ENCODE measurements at regions not wholly inside any gene's neighbourhood (a gene's known extent, or its start where the extent isn't known, plus 50 kb on each side); places are given as distances from the start of the nearest gene placed in this dataset.
A peak's percentile ranks its signal among the peaks of the same experiment; 100 is the strongest.
"Not testable (repeated sequence)": the region's sequence is repeated elsewhere in the genome, so short reads cannot be mapped to it uniquely, and the experiment has no call there.

DNA sequence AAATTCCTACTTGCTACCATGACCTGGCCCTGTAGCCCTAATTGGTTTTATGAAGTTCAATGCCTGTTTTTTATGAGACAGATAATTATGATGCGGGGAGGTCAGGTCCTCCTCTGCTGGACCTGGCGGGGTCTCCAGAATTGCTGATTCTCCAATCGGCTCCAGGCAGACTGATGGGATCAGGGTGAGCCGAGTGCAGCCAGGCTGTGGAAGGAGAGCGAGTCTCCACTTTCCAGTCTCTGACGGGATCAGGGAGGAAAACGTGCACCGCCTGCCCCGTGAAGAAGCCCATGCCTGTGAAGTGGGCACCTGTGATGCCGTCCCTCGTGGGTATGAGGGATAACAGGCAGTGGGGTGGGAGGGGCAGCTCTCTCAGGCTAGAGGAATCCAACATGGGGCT, 71.5 kb upstream of the HSPA9 start:
- DNase-seq = no peak

DNA sequence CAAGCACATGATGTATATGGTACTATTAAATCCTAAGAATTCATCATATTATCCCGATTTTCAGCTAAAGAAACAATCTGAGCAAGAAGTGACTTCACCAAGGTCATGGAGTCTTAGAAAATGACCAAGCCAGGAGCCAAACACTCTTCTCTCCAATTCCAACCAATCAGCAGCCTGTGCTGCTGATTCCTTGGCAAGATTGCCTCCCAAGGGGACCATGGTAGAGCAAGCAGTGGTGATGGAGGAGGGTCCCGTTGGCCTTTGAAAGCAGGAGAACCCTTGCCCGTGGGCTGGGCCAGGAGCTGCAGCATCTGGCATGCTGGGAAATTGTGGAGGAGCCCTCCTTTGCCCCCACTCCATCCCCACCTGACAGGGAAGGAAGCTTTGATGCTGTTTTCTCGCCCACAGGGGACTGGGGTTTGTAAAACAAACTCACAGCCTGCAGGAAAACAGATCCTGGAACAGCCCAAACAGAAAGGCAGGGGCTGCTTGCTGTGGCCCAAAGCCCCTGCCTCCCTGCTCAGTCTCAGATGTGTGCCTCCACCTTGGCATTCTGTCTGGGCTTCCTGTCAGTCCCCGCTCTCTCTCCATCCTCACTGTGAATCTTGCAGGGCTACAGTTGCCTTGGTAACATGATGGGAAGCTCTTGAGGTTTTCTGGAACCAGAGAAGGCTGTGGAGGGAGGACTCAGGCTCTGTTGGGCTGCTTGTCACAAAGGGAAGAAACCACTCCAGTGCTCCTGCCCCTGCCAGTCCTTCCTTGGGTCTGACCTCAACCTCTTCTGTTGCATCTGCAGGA, 70.8 kb upstream of the HSPA9 start:
- no peak for DNase-seq

DNA sequence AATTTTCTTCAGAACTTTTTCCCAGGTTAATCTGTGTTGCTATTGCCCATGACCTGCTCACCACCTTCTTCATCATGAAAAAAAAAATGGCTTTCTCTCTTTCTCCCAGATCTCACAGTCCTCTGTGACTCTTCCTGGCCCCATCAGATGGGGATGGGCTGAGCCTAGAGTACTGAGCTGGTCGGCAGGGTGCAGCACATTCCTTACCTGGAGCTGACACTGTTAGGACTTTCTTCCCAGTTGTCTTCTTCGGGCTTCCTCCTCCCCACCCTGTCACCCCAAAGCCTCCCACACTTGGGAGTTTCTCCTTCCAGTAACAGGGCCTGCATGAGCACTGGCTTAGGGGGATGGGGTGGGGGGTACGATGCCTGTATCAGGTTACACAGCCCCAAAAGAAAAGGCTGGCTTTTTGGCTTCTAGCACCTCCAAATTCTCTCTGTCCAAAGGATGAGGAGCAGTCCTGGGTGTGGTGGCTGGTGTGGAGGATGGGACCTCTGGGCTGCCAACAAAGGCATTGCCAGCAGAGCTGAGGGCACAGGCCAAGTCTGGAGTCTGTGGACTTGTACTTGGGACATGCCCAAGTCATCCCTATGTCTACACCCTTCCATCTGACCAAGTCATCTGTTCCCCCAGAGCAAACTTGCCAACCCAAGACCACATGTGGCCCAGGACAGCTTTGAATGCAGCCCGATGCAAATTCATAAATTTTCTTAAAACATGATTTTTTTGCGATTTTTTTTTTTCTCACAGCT, 68.0 kb upstream of the HSPA9 start:
- no peak for DNase-seq

DNA sequence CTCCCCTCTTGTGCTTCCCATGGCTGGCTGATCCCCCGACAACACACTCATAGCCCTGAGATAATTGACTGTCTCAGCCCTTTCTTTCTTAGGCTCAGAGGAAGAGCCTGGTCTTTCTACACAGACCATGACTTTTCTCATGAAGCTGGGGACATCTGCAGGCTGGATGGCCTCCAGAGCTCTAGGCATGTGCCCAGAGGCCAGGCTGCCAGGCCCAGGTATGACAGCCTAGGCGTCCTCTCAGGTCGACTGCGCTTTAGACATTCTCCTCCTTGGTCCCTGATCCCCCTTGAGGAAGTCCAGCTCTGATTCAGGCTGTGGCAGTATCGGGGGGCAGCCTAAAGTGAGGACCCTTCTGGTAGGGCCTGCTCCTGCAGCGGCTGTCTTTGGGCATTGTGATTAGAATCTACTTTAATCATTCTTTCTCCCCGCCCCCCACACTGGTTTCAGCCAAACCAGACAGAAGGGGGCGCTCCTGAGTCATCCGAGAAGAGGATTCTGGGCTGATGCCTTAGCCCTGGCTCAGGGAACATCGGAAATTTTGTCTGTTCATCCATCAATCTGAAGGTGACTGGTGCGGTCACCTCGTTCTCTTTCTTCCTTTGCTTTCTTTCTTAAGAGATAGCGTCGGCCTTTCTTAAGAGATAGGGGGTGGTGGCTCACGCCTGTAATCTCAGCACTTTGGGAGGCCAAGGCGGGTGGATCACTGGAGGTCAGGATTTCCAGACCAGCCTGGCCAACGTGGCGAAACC, 66.5 kb upstream of the HSPA9 start:
- peak; percentile 40 for DNase-seq

DNA sequence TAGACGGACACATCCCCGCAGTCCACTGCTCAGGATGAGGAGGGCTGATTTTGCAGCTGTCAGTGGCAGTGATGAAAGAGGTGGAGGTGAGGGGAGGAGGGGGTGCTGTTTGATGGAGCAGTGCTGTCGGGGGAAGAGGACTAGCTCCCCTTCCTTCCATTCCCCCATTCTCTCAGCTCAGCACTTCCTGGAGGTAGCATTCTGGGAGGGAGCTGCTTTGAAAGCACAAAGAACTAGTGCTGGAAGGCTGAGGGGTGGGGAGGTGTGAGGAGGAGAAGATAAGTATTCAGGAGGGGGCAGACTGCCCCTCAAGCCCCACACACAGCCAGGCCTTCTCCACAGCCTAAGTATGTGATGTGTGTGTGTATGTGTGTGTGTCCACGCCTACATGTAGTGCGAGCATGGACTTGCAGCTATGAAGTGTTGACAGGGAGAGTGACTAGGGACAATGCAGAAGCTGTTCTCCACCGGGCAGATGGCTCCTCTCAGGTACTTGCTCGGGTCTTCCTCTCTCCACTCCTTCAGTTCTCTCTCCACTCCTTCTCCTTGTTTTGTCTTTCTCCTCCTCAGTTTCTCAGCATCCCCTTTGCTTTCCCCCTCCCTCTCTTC, 65.5 kb upstream of the HSPA9 start:
- no peak for DNase-seq

DNA sequence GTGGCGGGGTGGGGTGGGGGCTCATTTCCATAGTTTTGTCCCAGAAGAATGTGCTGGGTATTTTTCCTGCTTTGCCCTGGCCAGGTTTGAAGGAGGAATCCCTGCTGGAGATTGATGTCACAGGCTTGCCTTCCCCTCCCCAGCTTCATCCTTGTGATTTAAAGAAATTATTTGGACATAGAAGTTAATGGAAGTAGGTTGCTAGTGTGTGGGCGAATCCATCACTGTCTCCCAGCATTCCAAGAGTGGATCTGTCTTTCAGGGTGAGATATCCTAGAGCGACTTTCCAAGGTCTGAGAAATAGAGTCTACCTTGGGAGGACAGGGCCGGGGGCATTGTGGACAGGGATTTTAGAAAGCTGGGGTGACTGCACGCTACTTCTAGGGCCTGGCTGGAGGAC, 64.9 kb upstream of the HSPA9 start:
- no peak for DNase-seq

DNA sequence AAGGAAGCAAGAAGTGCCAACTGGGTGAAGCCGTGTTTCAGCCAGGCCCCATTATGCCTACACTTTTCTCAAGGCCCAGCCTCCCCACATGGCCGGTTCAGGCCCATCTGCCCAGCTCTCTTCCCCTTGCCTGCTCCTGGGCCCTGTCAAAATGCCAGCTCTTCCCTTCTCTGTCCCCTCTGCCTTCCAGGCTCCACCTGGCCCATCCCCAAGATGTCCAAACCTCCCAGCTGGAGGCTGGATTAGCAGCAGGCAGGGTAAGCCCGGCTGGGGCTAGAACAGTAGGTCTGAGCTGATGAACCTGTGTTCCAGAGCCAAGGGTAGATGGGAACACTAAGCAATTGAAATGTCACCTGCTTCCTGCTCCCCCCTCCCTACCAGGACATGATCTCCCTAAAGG, 64.1 kb upstream of the HSPA9 start:
- DNase-seq = no peak

DNA sequence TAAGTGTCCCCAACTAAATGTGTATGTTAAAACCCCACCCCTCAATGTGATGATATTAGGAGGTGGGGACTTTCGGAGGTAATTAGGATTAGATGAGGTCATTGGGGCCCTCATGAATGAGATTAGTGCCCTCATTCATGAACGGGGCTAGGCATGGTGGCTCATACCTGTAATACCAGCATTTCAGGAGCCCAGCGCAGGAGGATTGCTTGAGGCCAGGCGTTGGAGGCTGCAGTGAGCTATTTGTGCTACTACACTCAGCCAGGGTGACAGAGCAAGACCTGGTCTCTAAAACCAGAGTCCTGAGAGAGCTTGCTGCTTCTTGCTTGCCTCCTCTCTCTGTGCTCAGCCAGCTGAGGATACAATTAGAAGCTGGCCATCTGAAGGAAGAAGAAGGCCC, 62.1 kb upstream of the HSPA9 start:
- DNase-seq = no peak

DNA sequence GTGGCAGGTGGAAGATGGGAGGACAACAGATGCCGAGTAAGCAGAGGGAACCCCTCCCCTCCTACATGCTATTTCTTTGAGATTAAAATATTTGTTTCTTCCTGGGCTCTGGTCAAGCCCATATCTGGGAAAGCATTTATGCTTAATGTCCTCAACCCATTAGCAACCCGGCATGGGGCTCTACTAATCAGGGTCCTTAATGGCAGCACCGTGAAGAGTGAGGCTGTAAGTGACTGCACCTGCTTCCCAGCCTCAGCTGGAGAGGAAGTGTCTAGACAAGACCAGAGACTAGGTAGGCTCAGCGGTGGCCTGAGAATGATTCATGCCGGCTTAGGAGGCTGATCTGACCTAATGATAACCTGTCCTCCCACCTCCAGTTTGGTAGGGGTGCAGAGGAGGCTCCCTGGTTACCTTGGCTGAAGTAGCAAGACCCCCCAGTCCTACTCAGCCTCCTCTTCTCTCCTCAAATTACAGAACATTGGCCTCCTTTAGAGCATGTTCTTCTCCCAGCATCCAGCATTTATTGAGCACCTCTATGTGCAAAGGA, 61.3 kb upstream of the HSPA9 start:
- DNase-seq = no peak

DNA sequence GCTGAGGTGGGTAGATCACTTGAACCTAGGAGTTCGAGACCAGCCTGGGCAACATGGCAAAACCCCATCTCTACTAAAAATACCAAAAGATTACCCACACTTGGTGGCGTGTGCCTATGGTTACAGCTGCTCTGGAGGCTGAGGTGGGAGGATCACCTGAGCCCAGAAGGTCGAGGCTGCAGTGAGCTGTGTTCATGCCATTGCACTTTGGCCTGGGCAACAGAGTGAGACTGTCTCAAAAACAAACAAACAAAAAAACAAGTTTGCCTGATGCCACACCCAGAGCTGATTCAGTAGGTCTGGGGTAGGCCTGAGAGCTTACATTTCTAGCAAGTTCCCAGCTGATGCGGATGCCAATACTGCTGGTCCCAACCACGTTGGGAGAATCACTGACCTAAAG, 60.5 kb upstream of the HSPA9 start:
- DNase-seq = no peak

DNA sequence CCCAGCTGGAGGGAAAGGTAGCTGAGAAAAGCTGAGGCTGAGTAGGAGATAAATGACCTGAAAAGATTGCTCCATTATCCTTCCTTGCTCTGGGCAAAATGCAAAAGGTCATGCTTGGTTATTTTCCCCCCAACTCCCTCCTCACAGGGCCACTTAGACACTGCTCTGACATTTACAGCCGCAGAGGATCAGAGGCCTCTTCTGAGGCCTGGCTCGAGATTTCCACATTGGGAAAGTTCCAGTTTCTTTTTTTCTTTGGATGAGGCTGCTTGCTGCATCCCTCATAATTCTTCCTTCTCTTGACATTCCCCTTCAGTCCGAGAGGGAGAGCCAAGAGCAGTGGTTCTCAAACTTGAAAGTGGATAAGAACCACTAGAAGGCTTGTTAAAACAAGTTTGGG, 60.1 kb upstream of the HSPA9 start:
- DNase-seq = no peak

DNA sequence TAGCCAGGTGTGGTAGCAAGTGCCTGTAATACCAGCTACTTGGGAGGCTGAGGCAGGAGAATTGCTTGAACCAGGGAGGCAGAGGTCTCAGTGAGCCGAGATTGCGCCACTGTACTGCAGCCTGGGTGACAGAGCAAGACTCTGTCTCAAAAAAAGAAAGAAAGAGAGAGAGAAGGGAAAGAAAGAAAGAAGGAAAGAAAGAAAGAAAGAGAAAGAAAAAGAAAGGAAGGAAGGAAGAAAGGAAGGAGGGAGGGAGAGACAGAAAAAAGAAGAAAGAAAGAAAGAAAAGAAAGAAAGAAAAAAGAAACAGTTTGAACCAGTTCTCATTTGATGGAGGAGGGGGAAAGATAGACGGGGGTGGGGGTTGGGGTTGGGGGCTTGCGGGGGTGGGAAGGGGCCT, 59.6 kb upstream of the HSPA9 start:
- DNase-seq = not testable (repeated sequence)

DNA sequence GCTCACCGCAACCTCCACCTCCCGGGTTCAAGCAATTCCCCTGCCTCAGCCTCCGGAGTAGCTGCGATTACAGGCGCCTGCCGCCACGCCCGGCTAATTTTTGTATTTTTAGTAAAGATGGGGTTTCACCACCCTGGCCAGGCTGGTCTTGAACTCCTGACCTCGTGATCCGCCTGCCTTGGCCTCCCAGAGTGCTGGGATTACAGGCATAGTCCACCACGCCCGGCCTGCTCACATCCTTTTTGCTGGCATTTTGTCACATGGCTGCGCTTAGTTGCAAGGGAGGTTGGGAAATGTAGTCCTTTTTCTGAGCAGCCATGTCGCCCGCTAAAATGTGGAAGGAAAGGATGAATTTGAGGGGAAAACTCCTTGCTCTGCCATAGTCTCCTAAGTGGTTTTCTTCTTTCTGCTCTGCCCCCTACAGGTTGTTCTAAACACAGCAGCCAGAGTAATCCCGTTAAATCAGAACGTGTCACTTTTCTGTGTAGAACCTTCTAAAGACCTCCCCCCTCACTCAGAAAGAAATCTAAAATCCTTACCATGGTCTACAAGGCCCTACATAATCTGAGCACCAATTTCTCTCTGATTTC, 57.8 kb upstream of the HSPA9 start:
- no peak for DNase-seq

DNA sequence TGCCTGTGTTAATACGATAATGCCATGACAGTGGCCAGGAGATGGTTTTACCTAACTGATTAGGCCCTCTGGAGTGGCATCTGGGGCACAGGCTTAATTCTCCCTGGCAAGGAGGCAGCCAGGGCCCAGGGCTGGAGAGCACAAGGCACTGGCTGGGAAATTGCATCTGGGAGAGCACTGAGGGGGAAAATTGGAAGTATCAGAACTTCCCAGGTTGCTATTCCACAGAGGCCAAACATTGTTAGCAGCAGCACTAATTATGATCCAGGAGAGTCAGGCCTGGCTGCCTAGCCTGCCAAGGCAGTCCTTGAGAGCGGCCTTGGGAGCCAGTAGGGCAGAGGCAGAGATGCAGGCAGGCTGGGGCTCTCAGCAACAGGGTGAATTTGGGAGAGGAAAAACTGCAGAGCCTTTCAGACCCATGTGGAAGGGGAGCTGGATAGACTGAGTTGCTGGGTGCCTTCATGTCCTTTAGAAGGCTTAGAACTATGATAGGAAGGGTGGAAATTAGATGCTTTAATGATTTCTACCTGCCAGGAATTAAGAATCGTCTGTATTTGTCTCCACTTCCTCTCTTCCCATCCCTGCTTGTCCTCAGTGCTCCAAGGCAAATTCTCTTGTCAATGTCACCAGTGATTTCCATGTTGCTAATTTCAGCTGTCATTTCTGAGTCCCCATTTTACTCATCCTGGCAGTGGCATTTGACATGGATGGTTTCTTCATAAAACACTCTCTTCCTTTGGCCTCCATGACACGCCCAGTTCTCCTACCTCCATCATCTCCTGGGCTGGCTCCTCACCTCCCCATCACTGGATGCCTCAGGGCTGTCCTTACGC, 56.1 kb upstream of the HSPA9 start:
- no peak for DNase-seq

DNA sequence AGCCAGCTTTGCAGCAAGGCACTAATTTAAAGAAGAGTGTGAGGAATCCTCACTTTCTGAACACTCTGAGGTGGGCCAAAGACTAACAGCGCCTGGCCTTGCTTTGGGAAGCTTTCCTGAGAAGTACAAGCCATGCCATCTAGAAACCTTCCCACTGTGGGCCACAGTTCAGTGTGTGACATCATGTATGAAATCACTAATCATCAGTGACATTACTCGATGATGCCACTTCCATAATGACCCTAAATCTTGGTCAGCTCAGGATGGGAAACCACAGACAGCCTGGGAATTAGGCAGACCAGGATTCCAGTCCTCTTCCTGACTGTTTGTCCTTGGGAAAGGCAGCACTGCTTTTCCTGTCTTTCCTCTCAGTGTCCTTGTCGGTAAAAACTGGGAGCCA, 54.2 kb upstream of the HSPA9 start:
- no peak for DNase-seq

DNA sequence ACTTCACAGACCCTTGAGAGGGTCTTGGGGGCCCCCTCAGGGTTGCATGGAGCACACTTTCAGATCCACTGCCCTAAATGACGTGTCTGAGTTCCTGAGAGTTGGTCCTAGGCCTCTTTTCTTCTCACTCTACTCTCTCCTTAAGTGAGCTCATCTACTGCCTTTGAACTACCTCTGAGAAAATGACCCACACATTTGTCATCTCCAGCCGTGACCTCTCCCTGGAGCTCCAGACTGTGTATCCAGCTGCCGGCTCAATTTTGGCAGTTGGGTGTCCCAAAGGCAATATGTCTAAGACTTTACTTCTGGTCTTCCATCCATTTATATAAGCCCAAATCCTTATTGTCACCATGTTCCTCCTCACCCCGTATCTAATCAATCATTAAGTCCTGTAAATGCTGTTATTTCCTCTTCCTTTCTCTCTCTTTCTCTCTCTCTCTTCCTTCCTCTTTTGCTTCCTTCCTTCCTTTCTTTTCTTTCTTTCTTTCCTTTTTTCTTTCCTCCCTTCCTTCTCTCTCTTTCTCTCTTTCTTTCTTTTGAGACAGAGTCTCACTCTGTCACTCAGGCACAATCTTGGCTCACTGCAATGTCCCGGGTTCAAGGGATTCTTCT, 51.2 kb upstream of the HSPA9 start:
- no peak for DNase-seq

DNA sequence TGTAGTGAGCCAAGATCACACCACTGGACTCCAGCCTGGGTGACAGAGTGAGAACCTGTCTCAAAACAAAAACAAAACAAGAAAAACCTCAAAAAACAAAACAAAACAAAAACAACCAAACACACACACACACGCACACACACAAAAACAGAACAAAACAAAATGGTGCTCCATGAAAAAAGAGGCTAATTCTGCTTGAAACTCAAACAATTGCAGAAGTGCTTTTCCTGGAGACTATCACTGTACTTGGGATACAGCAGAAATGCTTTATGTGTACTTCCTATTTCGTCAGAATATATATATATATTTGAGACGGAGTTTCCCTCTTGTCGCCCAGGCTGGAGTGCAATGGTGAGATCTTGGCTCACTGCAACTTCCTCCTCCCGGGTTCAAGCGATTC, 49.9 kb upstream of the HSPA9 start:
- no peak for DNase-seq
